ENCODE measurements at regions not wholly inside any gene's neighbourhood (a gene's known extent, or its start where the extent isn't known, plus 50 kb on each side); places are given as distances from the start of the nearest gene placed in this dataset.

DNA sequence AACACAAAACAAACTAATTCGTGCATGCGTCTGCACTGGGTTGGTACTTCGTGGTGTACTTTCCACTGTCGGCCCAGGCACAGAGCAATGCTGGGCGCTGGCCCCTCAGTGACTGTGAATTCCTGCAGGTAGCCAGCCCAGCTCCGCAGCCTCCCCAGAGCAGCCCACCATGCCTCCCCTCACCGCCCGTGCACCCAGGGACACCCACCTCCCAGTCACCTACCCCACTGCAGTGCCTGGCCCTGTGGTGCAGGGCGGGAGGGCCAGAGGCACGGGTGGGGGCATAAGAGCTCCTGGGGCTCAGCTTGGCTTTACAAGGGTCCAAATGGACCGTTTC, 93.1 kb upstream of the ZNF507 start:
- TF ChIP-seq, protein P1, sequence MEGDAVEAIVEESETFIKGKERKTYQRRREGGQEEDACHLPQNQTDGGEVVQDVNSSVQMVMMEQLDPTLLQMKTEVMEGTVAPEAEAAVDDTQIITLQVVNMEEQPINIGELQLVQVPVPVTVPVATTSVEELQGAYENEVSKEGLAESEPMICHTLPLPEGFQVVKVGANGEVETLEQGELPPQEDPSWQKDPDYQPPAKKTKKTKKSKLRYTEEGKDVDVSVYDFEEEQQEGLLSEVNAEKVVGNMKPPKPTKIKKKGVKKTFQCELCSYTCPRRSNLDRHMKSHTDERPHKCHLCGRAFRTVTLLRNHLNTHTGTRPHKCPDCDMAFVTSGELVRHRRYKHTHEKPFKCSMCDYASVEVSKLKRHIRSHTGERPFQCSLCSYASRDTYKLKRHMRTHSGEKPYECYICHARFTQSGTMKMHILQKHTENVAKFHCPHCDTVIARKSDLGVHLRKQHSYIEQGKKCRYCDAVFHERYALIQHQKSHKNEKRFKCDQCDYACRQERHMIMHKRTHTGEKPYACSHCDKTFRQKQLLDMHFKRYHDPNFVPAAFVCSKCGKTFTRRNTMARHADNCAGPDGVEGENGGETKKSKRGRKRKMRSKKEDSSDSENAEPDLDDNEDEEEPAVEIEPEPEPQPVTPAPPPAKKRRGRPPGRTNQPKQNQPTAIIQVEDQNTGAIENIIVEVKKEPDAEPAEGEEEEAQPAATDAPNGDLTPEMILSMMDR (IDR thresholded peaks at IDR 0.05), result no peak
- TF ChIP-seq POLR2AphosphoS5 (IDR thresholded peaks at IDR 0.05; ENCODE audit: insufficient read depth in 1 of 2, low read depth in 1 of 2), result no peak
- TF ChIP-seq POLR2A (IDR thresholded peaks at IDR 0.05), result no peak
